HG03469 (cell line): ENCODE measurements at regions not wholly inside any gene's neighbourhood (a gene's known extent, or its start where the extent isn't known, plus 50 kb on each side); places are given as distances from the start of the nearest gene placed in this dataset.
"Not testable (repeated sequence)": the region's sequence is repeated elsewhere in the genome, so short reads cannot be mapped to it uniquely, and the experiment has no call there.

Experiments used
- ATAC-seq: cut with Tn5 transposase; IDR thresholded peaks from one replicate; pipeline ENCODE4 v1.9.1; 2021; ENCODE audit warnings: mild to moderate bottlenecking, moderate library complexity, moderate number of reproducible peaks; ENCODE audit not compliant: unreplicated experiment

DNA sequence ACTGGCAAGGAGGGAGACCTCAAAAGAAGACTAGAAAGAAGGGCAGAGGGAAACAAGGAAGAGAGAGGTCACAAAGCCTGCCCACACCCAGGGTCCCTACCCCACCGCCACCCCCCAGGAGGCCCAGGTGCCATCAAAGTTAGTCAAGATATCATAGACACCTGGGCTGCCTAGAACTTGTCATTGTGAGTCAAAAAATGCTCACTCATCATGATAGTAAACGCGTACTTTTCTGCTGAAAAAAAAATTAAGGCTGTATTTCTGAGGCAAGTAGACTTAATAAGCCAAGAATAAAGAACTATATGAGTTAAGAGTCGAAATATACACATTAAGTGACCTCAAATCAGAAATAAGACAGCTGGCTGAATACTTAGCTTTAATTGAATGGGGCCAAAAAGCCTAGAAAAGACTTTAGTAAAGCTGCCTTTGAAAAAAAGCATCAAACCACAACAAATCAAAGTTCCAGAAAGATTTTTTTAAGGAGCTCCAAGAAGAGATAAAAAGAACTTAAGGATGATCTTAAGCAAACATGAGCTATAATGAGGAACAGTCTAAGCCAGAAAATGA lies 415.5 kb upstream of the PPP2R3A start:
- no peak for ATAC-seq

DNA sequence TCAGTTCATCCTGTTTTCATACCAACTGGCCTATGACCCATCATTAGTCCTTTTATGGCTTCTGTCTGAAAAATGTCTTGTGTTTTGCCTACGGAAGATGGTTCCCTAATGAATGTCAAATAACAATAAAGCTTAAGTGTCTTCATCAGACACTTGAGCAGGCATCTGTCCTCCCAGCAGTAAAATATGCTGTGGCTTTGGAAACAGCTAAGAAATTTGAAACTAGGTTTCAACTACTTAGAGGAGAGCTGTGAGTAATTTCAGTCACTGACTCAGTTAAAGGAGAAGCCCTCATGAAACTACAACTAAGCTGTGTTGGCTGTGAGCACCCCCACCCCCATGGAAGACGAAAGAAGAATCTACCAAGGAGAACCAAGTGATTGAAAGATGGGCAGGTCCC lies 409.4 kb upstream of the PPP2R3A start:
- ATAC-seq = no peak

DNA sequence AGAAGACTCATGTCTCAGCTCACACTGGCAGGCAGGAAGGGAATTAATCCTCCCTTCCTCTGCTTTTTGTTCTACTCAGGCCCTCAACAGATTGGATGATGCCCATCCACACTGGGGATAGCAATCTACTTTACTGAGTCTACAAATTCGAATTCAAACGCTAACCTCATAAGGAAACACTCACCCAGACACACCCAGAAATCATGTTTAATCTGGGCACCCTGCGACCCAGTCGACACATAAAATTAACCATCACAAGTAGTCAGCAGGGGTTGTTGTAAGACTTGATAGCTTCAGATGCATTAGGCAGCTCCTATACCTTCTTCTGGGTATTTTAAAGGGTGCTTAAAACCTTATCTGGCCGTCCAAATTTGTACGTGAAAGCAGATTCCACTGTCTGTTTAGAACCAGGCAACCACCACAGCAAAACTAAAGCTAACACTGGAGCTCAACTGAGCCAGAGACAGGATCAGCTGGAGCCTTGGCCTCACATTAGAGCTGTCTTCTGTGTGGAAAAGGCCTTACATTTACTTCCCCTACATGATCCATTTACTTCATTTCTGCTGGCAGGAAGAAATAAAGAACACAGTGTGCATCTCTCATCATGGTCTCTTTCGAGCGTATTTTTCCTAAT lies 407.3 kb upstream of the PPP2R3A start:
- ATAC-seq = no peak

DNA sequence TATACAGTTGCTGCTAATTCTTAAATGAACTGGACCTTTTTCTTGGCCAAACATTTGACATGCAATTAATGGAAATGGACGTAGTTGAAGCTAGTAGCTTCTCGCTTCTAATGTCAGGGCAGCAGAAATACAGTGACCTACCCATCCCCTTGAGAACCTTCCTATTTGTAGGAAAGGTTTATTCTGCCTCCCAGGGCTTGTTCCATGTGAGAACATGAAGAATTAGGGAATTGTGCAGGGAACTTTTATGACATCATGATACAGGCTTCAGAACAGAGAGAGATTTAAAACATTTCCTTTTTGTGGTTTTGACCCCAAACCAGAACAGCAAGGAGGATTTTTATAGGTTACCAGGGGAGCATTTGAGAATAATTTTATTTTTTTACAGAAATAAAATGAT lies 406.6 kb upstream of the PPP2R3A start:
- no peak for ATAC-seq

- ATAC-seq = no peak
These were observed 405.7 kb upstream of the PPP2R3A start for GRCh38 chr3:135559802-135560201.

DNA sequence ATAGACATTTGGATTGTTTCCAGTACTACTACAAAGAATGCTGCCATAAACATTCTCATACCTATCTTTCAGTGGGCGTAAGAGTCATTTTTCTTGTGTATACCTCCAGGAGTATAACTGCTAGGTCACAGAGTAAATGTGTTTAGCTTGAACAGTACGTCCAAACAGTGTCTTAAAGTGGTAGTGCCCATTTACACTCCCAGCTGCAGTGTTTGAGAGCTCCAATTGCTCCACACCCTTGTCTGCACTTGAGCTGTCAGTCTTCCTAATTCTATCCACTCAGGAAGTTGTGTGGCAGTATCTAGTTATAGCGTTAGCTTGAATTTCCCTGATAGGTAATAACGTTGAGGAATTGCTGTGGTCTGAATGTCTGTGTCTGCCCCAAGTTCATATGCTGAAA lies 404.7 kb upstream of the PPP2R3A start:
- no peak for ATAC-seq

GRCh38 chr3:135564696-135565095 lies 400.8 kb upstream of the PPP2R3A start:
- no peak for ATAC-seq

- no peak for ATAC-seq
These were observed 400.0 kb upstream of the PPP2R3A start for GRCh38 chr3:135565546-135565945.

DNA sequence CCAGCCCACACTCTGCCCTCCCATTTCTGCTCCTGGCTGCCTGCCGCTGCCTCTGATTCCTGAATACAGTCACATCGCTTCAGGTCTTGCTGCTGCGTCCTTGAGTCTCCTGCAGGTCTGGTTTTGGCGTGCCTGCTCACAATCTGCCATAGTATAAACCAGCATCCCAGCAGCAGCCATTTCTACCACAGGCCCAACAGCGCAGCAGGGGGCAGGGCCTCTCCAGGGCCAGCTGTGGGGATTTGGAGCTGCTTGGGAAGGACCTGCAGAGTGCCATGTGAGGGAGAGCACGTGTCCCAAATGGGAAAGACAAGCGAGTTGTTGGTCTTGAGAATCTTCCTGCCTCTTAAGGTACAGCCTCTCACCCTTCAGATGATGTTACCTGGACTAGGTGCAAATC lies 398.3 kb upstream of the PPP2R3A start:
- no peak for ATAC-seq

- ATAC-seq = no peak
These were observed 388.8 kb upstream of the PPP2R3A start for GRCh38 chr3:135576751-135577150.

DNA sequence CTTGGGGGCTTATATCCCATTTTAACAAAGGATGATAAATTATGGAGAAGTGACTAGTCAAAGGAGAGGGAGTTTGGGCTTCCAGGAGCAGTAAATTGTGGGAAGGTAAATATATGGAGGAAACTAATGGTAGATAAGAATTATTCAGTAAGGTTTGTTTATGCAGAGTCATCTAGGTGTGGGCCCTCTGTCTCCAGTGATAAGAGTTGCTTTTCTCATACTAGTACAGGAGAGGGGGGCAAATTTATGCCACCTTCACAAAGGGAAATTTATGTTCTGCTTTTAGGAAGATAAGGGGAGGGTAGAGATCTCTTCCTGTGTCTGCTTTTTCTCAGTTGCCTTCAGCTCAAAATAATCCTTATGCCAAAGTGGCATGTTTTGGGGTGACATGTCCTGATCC lies 383.7 kb upstream of the PPP2R3A start:
- ATAC-seq = no peak

- ATAC-seq = no peak
These were observed 382.7 kb upstream of the PPP2R3A start for GRCh38 chr3:135582800-135583199.

DNA sequence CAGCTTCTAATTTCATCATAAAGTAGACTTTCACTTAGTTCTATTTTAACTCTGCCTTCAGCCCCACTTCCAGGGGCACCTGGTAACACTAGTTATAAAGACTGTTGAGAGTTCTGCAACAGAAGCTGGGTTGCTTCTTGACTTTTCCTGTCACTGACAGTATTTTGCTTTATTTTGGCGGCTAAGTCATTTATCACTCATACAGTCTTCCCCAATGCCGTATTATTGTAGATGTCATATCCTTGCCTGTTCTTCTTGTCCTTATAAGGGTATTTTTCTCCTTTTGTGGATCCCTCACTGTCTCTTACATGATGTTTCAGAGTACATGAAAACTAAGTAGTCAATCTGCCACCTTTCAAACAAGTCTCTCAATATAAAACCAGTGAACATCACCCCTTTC lies 369.0 kb upstream of the PPP2R3A start:
- no peak for ATAC-seq

DNA sequence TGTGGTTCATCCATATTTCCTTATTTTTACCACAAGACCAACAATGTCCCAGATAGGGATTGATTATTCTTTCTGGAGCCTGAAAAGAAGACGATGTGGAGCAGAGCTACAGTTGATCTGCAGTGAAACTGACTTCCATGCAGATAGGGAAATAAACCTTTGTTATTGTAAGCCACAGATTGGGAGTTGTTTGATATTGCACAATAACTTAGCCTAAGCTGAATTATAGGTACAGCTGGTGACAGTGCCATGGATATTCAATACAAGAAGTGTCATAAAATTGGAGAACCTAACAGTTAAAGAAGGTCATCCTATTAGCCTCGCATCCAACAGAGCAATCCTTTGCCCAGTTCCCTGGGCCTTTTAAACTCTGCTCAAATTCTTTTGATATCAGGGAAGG lies 367.7 kb upstream of the PPP2R3A start:
- no peak for ATAC-seq

DNA sequence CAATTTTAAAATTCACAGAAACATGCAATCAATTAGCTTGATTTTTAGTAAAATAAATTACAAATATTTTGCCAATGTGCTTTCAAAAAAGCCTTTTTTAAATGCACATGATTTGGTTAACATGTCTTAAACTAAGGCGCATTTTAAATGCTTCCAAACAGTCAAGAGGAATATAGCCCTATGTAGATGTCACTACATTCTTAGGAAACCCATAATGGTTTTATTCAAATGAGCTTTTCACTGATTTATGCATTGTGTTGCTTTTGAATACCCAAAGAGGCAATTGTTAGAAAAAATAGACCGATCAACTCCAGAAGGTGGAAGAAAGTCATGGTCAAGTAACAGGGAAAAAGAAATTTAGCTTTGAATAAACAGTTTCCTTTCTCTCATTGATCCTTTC lies 366.9 kb upstream of the PPP2R3A start:
- no peak for ATAC-seq

DNA sequence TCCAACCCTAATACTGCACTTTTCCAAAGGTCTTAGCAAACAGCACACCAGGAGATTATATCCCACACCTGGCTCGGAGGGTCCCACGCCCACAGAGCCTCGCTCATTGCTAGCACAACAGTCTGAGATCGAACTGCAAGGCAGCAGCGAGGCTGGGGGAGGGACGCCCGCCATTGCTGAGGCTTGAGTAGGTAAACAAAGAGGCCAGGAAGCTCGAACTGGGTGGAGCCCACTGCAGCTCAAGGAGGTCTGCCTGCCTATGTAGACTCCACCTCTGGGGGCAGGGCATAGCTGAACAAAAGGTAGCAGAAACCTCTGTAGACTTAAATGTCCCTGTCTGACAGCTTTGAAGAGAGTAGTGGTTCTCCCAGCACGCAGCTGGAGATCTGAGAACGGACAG lies 361.0 kb upstream of the PPP2R3A start:
- not testable (repeated sequence) for ATAC-seq

- no peak for ATAC-seq
These were observed 347.4 kb upstream of the PPP2R3A start for GRCh38 chr3:135618123-135618522.

- ATAC-seq = no peak
These were observed 344.2 kb upstream of the PPP2R3A start for GRCh38 chr3:135621184-135621920.

- ATAC-seq = no peak
These were observed 343.3 kb upstream of the PPP2R3A start for GRCh38 chr3:135622215-135622614.

- ATAC-seq = no peak
These were observed 342.9 kb upstream of the PPP2R3A start for GRCh38 chr3:135622656-135623055.

DNA sequence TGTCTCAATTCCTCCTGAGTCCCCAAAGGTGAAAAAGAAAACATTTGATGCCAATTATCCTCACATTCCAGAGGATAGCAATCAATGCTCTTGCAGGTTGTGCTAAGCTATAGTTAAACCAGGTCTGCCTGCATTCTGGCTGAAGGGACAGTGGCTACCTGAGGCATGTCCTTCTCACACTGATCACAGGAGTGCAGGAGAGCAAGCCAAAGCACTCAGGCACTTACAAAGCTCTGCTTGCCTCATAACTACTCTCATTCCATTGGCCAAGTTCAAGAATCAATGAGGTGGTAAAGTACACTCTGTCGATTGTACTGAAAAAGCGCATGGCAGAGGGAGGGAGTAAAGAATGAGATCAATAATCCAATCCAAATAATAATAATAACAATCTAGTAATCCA lies 342.0 kb upstream of the PPP2R3A start:
- no peak for ATAC-seq

DNA sequence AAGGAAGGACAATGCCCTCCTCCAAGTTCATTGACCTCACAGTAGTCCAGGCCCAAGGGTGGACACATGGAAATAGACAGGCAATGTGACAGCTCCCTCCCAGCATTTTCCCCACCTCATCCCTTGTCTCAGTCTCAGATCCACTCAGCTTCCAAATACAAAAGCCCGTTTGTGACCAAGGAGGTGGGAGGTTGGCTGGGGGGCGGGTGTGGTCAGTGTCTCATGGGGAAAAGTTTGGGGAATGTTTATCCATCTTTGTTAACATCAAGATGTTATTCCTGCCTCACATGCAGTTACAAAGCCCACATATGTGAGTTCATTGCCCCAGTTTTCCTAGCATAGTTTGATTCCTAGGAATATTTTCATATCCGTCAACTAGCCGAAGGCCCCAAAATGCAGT lies 338.5 kb upstream of the PPP2R3A start:
- no peak for ATAC-seq
